ENCODE measurements at regions not wholly inside any gene's neighbourhood (a gene's known extent, or its start where the extent isn't known, plus 50 kb on each side); places are given as distances from the start of the nearest gene placed in this dataset.

GRCh38 chr15:91552555-91552954 is 301.0 kb upstream of the SLCO3A1 start:
- TF ChIP-seq TEAD4 (IDR thresholded peaks at IDR 0.05) (no peak), NFIC (IDR thresholded peaks at IDR 0.05) (no peak)

- TF ChIP-seq NFIC (IDR thresholded peaks at IDR 0.05) (no peak), TAF1 (IDR thresholded peaks at IDR 0.05; ENCODE audit: low read depth) (no peak), MAX (IDR thresholded peaks at IDR 0.05) (no peak), TCF12 (IDR thresholded peaks at IDR 0.05; ENCODE audit: low read depth) (no peak)
These were observed 300.2 kb upstream of the SLCO3A1 start for GRCh38 chr15:91553196-91553854.

- TF ChIP-seq CEBPB (IDR thresholded peaks at IDR 0.05), result no peak
- no peak for TF ChIP-seq USF1 (IDR thresholded peaks at IDR 0.05)
- no peak for TF ChIP-seq TEAD4 (IDR thresholded peaks at IDR 0.05)
- no peak for TF ChIP-seq FOXM1 (IDR thresholded peaks at IDR 0.05; ENCODE audit: borderline replicate concordance, low read depth)
- TF ChIP-seq TCF12 (IDR thresholded peaks at IDR 0.05; ENCODE audit: low read depth), result no peak
- TF ChIP-seq EP300 (IDR thresholded peaks at IDR 0.05; ENCODE audit: borderline replicate concordance), result no peak
- TF ChIP-seq TAF1 (IDR thresholded peaks at IDR 0.05; ENCODE audit: low read depth), result no peak
- TF ChIP-seq REST (IDR thresholded peaks at IDR 0.05; ENCODE audit: low read depth), result no peak
- TF ChIP-seq RAD21 (IDR thresholded peaks at IDR 0.05; ENCODE audit: low read depth), result no peak
- TF ChIP-seq CREB1 (IDR thresholded peaks at IDR 0.05; ENCODE audit: low read depth), result no peak
These were observed 298.2 kb upstream of the SLCO3A1 start for GRCh38 chr15:91555312-91555711.

- TF ChIP-seq CEBPB (IDR thresholded peaks at IDR 0.05), result no peak
- TF ChIP-seq TAF1 (IDR thresholded peaks at IDR 0.05; ENCODE audit: low read depth), result no peak
- TF ChIP-seq EP300 (IDR thresholded peaks at IDR 0.05; ENCODE audit: borderline replicate concordance), result no peak
- TF ChIP-seq RAD21 (IDR thresholded peaks at IDR 0.05; ENCODE audit: low read depth), result no peak
- no peak for TF ChIP-seq REST (IDR thresholded peaks at IDR 0.05; ENCODE audit: low read depth)
- TF ChIP-seq YY1 (IDR thresholded peaks at IDR 0.05; ENCODE audit: low read depth), result no peak
- no peak for TF ChIP-seq NFIC (IDR thresholded peaks at IDR 0.05)
- TF ChIP-seq ZBTB7A (IDR thresholded peaks at IDR 0.05; ENCODE audit: low read depth), result no peak
- TF ChIP-seq CREB1 (IDR thresholded peaks at IDR 0.05; ENCODE audit: low read depth), result no peak
- no peak for TF ChIP-seq MAX (IDR thresholded peaks at IDR 0.05)
- TF ChIP-seq EGR1 (IDR thresholded peaks at IDR 0.05), result no peak
- no peak for TF ChIP-seq USF1 (IDR thresholded peaks at IDR 0.05)
- no peak for TF ChIP-seq TEAD4 (IDR thresholded peaks at IDR 0.05)
- no peak for TF ChIP-seq TCF12 (IDR thresholded peaks at IDR 0.05; ENCODE audit: low read depth)
- TF ChIP-seq FOXM1 (IDR thresholded peaks at IDR 0.05; ENCODE audit: borderline replicate concordance, low read depth), result no peak
These were observed 296.6 kb upstream of the SLCO3A1 start for GRCh38 chr15:91556926-91557325.

- no peak for TF ChIP-seq MAX (IDR thresholded peaks at IDR 0.05)
- TF ChIP-seq REST (IDR thresholded peaks at IDR 0.05; ENCODE audit: low read depth), result no peak
- TF ChIP-seq RAD21 (IDR thresholded peaks at IDR 0.05; ENCODE audit: low read depth), result no peak
- TF ChIP-seq EGR1 (IDR thresholded peaks at IDR 0.05), result no peak
- no peak for TF ChIP-seq CREB1 (IDR thresholded peaks at IDR 0.05; ENCODE audit: low read depth)
- TF ChIP-seq TEAD4 (IDR thresholded peaks at IDR 0.05), result no peak
- TF ChIP-seq CEBPB (IDR thresholded peaks at IDR 0.05), result no peak
- no peak for TF ChIP-seq NFIC (IDR thresholded peaks at IDR 0.05)
- TF ChIP-seq ZBTB7A (IDR thresholded peaks at IDR 0.05; ENCODE audit: low read depth), result no peak
- no peak for TF ChIP-seq EP300 (IDR thresholded peaks at IDR 0.05; ENCODE audit: borderline replicate concordance)
- TF ChIP-seq USF1 (IDR thresholded peaks at IDR 0.05), result no peak
- TF ChIP-seq TAF1 (IDR thresholded peaks at IDR 0.05; ENCODE audit: low read depth), result no peak
- no peak for TF ChIP-seq TCF12 (IDR thresholded peaks at IDR 0.05; ENCODE audit: low read depth)
- TF ChIP-seq YY1 (IDR thresholded peaks at IDR 0.05; ENCODE audit: low read depth), result no peak
- TF ChIP-seq FOXM1 (IDR thresholded peaks at IDR 0.05; ENCODE audit: borderline replicate concordance, low read depth), result no peak
These were observed 294.4 kb upstream of the SLCO3A1 start for GRCh38 chr15:91559066-91559465.
